Common myeloid progenitor, CD34-positive (primary cell): ENCODE measurements at regions not wholly inside any gene's neighbourhood (a gene's known extent, or its start where the extent isn't known, plus 50 kb on each side); places are given as distances from the start of the nearest gene placed in this dataset.

Experiments used
- CTCF ChIA-PET: fragments of 350-600 bp; sonication (Branson Sonifier 250); formaldehyde crosslinking; loops from one replicate; lab custom pipeline; 2021; ENCODE audit warnings: antibody characterized with exemption; lab: Charles Lee
- POLR2A ChIA-PET: fragments of 350-600 bp; sonication (Branson Sonifier 250); formaldehyde crosslinking; loops from one replicate; lab custom pipeline; 2021; ENCODE audit warnings: antibody characterized with exemption; lab: Charles Lee
- DNase-seq, 3 donors: peaks; one replicate each; pipeline versions ENCODE4 v3.0.0 to v3.0.0-alpha.2; 2013
- H3K27ac ChIP-seq, 2 experiments: 1 replicate in 1 of 2; 2 replicates in 1 of 2; pipeline ENCODE4 v1.7.0; 2013; ENCODE audit warnings: inconsistent platforms in 2 of 2, low read length in 2 of 2, mild to moderate bottlenecking in 2 of 2, low read depth in 1 of 2, moderate library complexity in 1 of 2; ENCODE audit not compliant: severe bottlenecking in 2 of 2, insufficient read depth in 1 of 2, poor library complexity in 1 of 2
- H3K27me3 ChIP-seq, 5 experiments: replicated peaks in 2 of 5; 1 replicate in 3 of 5; 2 replicates in 2 of 5; pipeline versions ENCODE4 v1.6.1 to v1.7.0; 2013; ENCODE audit warnings: low read length in 4 of 5, mild to moderate bottlenecking in 2 of 5, moderate library complexity in 2 of 5, inconsistent platforms in 1 of 5; ENCODE audit not compliant: insufficient read depth in 5 of 5, control insufficient read depth in 4 of 5
- H3K36me3 ChIP-seq, 4 experiments: 1 replicate in 2 of 4; 2 replicates in 2 of 4; pipeline versions ENCODE4 v1.6.1 to v1.7.0; 2013; ENCODE audit warnings: low read length in 3 of 4, control low read depth in 1 of 4, mild to moderate bottlenecking in 1 of 4; ENCODE audit not compliant: control insufficient read depth in 4 of 4, insufficient read depth in 4 of 4
- H3K4me1 ChIP-seq, 4 experiments: 1 replicate in 3 of 4; 2 replicates in 1 of 4; pipeline versions ENCODE4 v1.6.1 to v1.7.1; 2013; ENCODE audit warnings: low read length in 3 of 4, mild to moderate bottlenecking in 3 of 4, control low read depth in 1 of 4, inconsistent platforms in 1 of 4, moderate library complexity in 1 of 4; ENCODE audit not compliant: control insufficient read depth in 4 of 4, insufficient read depth in 4 of 4; ENCODE audit errors: control extremely low read depth in 1 of 4
- H3K4me3 ChIP-seq, 7 experiments: 1 replicate in 4 of 7; 2 replicates in 3 of 7; pipeline versions ENCODE4 v1.5.1 to v1.7.0; 2013; ENCODE audit warnings: mild to moderate bottlenecking in 7 of 7, low read length in 6 of 7, moderate library complexity in 6 of 7, inconsistent platforms in 2 of 7, low read depth in 2 of 7, control low read depth in 1 of 7; ENCODE audit not compliant: insufficient read depth in 4 of 7, control insufficient read depth in 1 of 7; ENCODE audit errors: extremely low read depth in 1 of 7
- H3K9me3 ChIP-seq, 5 experiments: 1 replicate in 4 of 5; 2 replicates in 1 of 5; pipeline versions ENCODE4 v1.6.1 to v1.7.1; 2013; ENCODE audit warnings: low read length in 4 of 5, mild to moderate bottlenecking in 2 of 5, inconsistent platforms in 1 of 5, low read depth in 1 of 5, moderate library complexity in 1 of 5; ENCODE audit not compliant: control insufficient read depth in 4 of 5, insufficient read depth in 2 of 5; ENCODE audit errors: control extremely low read depth in 1 of 5
- WGBS: methylation state at CpG from one replicate; pipeline ENCODE4 v1.1.5; 2013; ENCODE audit not compliant: insufficient coverage; 5-methylcytosine and 5-hydroxymethylcytosine counted together

DNA sequence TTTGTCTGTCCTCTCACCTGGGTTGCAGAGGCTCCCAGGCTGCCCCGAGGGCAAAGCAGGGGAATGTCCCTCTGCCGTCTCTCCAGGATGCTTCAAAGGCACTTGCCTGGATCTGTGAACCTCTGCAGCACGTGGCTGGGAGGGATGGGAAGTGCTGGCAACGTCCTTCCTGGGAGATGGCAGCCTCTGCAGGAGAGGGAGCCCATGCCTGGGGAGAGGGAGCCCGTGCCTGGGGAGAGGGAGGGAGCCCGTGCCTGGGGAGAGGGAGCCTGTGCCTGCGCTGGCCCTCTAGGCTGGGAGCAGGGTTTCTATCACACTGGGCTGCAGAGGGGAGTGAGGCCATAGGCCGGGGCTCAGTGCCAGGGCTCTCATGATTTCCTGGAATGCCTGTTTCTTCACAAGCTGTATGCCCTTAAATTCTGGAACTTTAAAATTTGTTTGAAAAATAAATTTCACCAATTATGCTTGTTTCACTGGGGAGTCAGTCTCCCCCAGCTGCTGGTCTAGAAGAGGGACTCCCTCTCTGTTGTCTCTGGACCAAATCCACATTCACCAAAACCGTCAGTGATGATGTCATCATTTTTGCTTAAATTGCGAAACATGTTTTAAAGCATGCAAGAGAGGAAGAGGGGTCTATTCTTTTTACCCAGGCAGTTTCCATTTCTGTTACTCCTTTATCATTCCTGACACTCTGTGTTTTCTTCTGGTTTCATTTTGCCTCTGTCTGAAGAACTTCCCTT lies 135.7 kb downstream of the DNAJB6 start:
- WGBS, result 85% methylated on average over 6 of the region's 10 CpGs
- Histone ChIP-seq H3K27me3 (peaks cover 0 to 34% (median 3%) of the 10 kb centered on the region in 5 experiments), H3K4me1 (no peaks in the 10 kb centered on the region), H3K4me3 (no peak overlapping the region), H3K27ac (no peak overlapping the region), H3K36me3 (no peaks in the 10 kb centered on the region), H3K9me3 (peaks cover 6 to 19% (median 13%) of the 10 kb centered on the region in 5 experiments)
- ChIA-PET CTCF (interaction anchor here (1.0 kb wide), 1 partner anchor 122 kb away, joined by 3 read pairs; no protein-coding TSS in a partner anchor), POLR2A (no interaction called here)
- DNase-seq, result no peak

DNA sequence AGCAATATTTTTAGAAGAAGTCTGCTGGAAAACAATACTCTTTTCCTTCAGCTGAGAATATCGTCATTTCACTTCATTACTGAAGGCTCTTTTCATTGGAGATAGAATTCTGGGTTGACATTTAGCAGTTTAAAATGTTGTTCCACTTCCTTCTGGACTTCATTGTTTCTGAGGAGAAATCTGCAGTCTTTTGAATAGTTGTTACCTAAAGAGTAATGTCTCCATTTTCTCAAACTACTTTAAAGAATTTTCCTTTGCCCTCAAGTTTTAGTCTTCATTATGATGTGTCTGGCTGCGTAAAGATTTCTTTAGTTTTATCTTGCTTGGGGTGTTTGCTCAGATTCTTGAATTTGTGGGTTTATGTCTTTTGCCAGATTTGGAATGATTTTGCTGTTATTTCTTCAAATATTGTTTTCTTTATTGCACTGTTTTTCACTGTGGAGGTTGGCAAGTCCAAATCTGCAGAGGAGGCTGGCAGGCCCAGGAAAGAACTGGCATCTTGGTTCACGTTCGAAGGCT lies 136.3 kb downstream of the DNAJB6 start:
- ChIA-PET POLR2A (no interaction called here), CTCF (interaction anchor here (1.0 kb wide), 1 partner anchor 121 kb away, joined by 3 read pairs; no protein-coding TSS in a partner anchor)
- Histone ChIP-seq H3K27me3 (peaks cover 0 to 33% (median 3%) of the 10 kb centered on the region in 5 experiments), H3K9me3 (peaks cover 6 to 19% (median 13%) of the 10 kb centered on the region in 5 experiments), H3K36me3 (no peaks in the 10 kb centered on the region), H3K27ac (no peak overlapping the region), H3K4me3 (no peak overlapping the region), H3K4me1 (no peaks in the 10 kb centered on the region)
- no peak for DNase-seq
- WGBS, result 100% methylated on average over 2 of the region's 4 CpGs

DNA sequence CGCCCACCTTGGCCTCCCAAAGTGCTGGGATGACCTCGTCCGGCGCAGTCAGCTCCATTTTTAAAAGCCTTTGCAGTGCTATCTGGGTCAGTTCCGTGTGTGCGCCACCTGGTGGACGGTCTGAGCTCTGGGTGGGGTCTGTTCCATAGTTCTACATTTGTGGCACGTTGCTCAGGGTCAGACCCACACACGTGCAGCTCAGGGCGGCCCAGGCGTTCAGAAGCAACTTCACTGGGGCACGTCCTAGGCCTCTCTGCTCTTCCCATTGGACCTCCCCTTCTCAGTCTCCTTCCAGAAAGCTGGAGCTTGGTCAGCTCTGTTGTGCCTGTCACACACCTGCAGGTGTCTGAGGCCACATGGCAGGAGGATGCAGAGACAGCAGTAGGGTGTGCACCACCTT lies 137.9 kb downstream of the DNAJB6 start:
- Histone ChIP-seq H3K4me1 (no peaks in the 10 kb centered on the region), H3K27me3 (peaks cover 0 to 27% (median 3%) of the 10 kb centered on the region in 5 experiments), H3K9me3 (peaks cover 6 to 19% (median 13%) of the 10 kb centered on the region in 5 experiments), H3K27ac (no peak overlapping the region), H3K4me3 (no peak overlapping the region), H3K36me3 (no peaks in the 10 kb centered on the region)
- POLR2A ChIA-PET, result no interaction called here
- 54% methylated on average over 12 of the region's 12 CpGs for WGBS
- peak in 1 of 3 donors; percentile 21 for DNase-seq
- CTCF ChIA-PET, result interaction anchor here (1.2 kb wide), 1 partner anchor 16 kb away, joined by 3 read pairs; no protein-coding TSS in a partner anchor

DNA sequence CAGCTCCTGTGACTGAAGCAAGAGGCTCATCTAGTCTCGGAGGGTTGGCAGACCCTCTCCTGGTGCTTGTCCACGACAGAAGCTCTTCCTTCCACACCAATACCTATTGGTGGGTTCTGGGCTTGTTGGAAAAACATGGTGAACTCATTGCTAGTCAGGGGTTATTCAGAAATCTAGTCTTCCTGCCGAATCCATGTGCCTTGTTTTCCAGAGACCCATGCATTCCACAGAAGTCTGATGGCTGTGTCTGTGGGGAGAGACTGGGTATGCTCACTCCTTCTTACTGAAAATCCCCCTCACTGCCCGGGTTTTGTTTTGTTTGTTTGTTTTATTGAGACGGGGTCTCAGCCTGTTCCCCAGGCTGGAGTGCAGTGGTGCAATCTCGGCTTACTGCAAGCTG lies 138.3 kb downstream of the DNAJB6 start:
- H3K27ac ChIP-seq, result no peak overlapping the region
- H3K36me3 ChIP-seq, result no peaks in the 10 kb centered on the region
- DNase-seq, result no peak
- peaks cover 0 to 27% (median 3%) of the 10 kb centered on the region in 5 experiments for H3K27me3 ChIP-seq
- WGBS, result 88% methylated on average over 3 of the region's 6 CpGs
- POLR2A ChIA-PET, result no interaction called here
- no peaks in the 10 kb centered on the region for H3K4me1 ChIP-seq
- CTCF ChIA-PET, result interaction anchor here (1.2 kb wide), 1 partner anchor 15 kb away, joined by 3 read pairs; no protein-coding TSS in a partner anchor
- H3K4me3 ChIP-seq, result no peak overlapping the region
- H3K9me3 ChIP-seq, result peaks cover 6 to 19% (median 13%) of the 10 kb centered on the region in 5 experiments

DNA sequence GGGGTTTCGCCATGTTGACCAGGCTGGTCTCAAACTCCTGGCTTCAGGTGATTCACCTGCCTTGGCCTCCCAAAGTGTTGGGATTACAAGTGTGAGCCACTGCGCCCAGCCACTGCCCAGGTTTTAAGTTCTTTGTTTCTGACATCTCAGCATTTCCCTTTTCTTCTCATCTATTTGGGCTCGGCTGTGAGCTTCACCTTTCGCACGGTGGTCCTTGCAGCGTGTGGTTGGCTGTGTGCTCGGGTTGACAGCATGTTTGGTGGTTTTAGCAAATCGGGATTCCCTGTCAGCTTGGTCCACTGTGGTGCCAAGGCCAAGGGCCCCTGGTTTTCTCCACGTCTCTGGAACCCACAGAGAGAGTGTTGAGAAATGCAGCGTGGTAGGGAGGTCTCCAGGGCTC lies 138.8 kb downstream of the DNAJB6 start:
- H3K27ac ChIP-seq, result no peak overlapping the region
- WGBS, result 90% methylated on average over 8 of the region's 10 CpGs
- H3K36me3 ChIP-seq, result no peaks in the 10 kb centered on the region
- peaks cover 6 to 19% (median 13%) of the 10 kb centered on the region in 5 experiments for H3K9me3 ChIP-seq
- ChIA-PET POLR2A (no interaction called here), CTCF (no interaction called here)
- DNase-seq, result no peak
- H3K27me3 ChIP-seq, result peaks cover 0 to 27% (median 3%) of the 10 kb centered on the region in 5 experiments
- no peaks in the 10 kb centered on the region for H3K4me1 ChIP-seq
- no peak overlapping the region for H3K4me3 ChIP-seq

DNA sequence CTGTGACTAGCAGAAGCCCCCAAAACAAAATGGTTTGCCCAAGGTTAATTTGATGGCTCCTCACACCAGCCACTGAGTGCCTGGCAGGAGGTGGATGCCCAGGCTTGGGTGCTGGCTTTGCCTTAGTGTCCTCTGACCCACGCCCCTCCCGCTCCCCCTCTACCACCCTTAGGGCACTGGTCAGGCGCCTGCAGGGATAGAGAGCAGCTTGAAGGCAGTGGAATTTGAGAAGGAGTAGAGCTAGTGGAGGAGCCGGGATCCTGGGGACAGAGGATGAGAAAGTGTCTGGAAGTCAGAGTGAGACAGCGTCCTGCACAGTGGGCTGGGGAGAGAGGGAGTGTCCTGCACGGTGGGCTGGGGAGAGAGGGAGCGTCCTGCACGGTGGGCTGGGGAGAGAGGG lies 139.4 kb downstream of the DNAJB6 start:
- POLR2A ChIA-PET, result no interaction called here
- WGBS, result 86% methylated on average over 8 of the region's 8 CpGs
- Histone ChIP-seq H3K27me3 (peaks cover 0 to 27% (median 3%) of the 10 kb centered on the region in 5 experiments), H3K4me1 (no peaks in the 10 kb centered on the region), H3K4me3 (no peak overlapping the region), H3K9me3 (peaks cover 6 to 19% (median 13%) of the 10 kb centered on the region in 5 experiments), H3K27ac (no peak overlapping the region), H3K36me3 (no peaks in the 10 kb centered on the region)
- no peak for DNase-seq
- CTCF ChIA-PET, result no interaction called here
